GM19351 (cell line): ENCODE measurements at regions not wholly inside any gene's neighbourhood (a gene's known extent, or its start where the extent isn't known, plus 50 kb on each side); places are given as distances from the start of the nearest gene placed in this dataset.
"Not testable (repeated sequence)": the region's sequence is repeated elsewhere in the genome, so short reads cannot be mapped to it uniquely, and the experiment has no call there.

ENCODE experiments used
- ATAC-seq: cut with Tn5 transposase; IDR thresholded peaks from one replicate; pipeline ENCODE4 v1.9.1; 2021; ENCODE audit warnings: mild to moderate bottlenecking, moderate library complexity; ENCODE audit not compliant: unreplicated experiment

DNA sequence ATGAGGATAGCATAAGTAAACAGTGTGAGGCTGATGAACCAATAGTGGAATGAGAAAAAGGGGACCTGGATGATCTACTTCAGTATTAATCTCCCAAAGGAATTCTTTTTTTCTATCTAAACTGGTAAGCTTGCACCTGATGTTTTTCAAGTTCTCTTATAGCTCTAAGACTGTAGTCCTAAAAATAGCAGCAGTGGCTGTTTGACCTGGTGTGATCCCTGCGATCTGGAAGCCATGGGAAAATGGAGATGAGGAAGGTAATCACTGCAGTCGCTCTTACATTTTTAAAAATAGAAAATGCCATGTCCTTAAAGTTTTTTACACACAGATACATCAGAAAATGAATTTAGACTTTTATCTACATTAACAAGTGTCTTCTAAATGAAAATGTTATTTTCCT, 926.4 kb upstream of the SLC35B3 start:
- no peak for ATAC-seq

DNA sequence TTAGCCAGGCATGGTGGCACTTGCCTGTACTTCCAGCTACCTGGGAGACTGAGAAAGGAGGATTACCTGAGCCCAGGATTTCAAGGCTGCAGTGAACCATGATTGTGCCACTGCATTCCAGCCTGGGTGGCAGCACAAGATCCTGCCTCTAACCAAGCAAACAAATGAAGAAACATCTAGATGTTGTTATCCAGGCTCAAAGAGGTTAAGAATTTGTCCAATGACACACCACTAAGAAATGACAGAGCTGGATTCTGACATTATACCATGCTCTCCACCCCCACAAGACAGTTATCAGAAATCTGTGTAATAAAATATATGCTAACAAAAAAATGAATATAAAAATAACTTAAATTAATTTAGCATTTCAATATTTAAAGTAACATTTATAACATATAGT, 925.5 kb upstream of the SLC35B3 start:
- ATAC-seq = no peak

DNA sequence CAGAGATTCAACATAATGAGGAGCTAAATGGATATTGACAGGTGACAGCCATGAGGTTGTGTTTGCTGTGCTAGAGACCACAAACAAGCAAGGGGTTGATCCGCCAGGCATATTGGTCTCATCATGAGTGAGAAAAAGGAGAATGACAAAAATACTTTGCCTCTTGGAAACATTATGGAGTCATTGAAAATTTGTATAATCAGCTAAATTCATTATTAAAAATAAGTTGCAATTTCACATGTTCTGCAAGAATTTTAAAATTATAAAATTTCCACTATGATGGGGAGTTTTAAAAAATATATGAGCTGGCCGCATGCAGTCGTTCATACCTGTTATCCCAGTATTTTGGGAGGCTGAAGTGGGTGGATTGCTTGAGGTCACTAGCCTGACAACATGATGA, 912.3 kb upstream of the SLC35B3 start:
- ATAC-seq = no peak

DNA sequence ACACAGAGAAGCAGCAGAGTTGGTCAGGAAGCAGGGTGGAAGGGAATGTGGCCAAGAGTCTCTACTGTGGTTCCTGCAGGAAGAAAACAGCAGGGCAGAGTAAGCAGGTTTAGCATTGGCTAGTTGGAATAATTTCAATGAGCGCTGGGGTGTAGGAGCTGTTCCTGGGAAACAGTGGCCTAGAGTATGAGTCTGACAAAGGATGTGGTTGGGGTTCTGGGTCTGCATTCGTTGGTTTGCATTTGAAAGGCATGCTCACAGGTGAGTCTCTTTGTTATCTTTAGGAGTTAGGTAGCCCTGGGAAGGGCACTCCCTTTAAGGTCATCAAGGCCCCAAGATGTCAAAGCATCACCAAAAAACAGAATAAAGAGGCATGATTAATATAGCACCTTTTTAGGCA, 911.6 kb upstream of the SLC35B3 start:
- ATAC-seq = no peak

DNA sequence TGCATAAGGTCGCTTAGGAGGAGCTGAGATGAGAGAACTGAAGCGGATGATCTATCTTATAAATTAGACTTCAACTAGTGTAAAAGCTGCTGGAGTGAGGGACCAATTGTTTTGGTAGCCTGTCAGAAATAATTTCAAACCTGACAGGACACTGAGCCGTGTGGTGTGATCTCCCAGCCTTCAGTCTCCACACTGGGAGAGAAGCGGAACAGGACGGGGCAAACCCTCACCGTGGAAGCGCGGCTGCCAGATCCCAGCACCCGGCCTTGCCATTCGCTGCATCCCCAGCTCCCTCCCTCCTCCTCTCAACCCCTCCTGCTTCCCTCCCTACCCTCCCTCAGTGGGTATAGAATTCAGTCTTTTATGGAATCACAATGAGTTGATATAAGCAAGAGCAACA, 900.1 kb upstream of the SLC35B3 start:
- no peak for ATAC-seq

DNA sequence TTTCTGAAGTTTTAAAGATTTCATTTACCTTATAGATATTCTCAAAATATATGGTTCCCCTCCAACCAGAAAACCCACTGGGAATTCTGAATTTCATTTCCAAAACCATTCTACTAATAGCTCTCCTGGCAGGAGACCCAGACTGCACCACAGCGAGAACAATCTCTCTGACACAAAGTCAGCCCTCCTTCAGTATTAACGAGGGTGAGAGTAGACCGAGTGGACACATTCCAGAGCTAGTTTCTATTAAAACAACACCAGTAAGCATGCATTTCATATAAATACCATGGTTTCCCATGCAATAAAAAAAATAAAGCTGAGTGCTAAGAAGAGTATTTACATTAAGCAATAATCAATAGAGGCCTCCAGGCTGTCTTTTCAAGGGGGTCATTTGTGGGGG, 899.6 kb upstream of the SLC35B3 start:
- no peak for ATAC-seq

DNA sequence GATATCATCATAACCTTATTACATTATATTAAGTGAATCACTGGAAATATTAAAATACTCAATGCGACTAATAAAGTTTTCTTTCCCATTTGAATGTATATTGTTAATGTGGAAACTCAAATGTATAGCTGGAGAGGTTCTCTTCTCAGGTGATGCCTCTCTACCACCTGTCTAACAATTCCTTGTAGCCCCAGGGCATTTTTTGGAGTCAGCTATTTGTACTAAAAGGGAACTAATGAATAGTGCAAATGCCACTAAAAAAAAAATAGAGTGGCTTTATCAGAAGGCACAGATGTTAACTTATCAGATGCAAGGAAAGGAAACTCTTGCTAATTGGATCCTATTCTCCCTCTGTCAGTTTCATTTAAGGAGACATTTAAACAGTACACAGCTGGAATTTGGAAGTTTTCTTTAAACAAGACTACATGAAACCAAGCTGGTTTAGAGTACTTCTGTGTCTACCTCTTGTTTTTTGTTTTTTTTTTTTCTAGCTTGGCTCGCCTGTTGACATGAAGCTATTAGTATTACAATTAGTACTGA, 897.0 kb upstream of the SLC35B3 start:
- ATAC-seq = no peak

DNA sequence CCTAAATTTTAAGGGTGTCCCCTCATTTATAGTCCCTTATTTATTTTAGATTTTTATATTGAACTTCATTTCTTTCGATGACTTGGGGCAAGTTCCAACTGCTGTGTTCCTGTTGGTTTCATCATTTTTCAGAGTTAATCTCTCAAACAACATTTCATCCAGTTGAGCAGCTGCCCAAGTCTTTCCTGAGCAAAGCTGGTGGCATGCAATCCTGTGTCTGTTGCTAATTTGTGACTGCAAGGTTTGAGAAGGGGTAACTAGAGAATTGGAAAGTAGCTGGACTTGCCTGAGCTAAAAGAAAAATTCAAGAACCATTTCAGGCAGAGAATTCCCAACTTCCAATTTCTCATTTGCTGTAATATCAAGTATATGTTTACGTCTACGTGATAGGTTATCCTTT, 881.5 kb upstream of the SLC35B3 start:
- no peak for ATAC-seq

DNA sequence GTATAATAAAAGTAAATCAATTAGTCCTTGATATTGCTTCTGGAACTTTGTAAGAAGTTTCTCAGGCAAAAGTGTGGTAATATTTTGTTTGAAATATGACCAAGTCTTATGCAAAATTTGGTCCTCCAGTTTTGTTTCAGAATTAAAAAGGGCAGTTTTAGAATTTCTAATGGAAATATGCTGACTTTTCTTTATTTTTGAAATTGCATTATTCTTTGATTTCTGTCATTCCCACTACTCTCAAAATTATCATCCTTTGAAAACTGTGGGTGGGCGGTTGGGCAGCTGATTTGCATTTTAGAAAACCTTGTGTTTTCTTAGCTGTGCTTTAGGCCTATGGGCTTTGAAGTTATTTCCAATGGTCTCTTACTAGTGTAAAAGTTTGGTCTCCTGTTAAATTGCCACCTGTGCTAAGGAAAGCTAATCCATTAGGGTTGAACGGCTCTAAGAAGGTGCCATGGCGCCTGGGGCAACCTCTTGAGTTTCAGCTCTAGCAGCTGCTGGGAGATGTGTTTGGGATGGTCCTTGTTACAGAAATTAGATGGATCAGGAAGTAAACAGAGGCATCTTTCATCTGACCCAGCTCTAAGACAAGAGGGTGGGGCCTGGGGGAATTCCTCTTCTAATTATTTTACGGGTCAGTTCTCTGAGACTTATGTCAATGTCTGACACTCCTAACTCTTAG, 880.8 kb upstream of the SLC35B3 start:
- no peak for ATAC-seq

DNA sequence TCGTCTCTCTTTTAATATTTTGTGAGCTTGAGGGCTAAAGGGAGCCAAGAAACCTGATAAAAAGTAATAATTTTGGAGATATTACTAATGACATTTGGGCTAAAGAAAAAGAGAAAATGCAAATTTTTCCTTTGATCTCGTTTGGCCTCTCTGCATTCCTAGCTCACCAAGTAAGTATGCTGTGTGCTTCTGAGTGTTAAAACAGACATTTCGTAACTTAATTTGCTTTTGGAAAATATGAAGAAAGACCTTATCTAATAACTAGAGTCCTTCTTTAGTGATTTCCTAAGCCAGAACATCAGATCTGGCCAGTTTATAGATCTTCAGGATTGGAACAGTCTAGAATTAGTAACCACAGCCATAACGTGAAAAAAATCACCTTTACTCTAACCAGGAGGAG, 872.9 kb upstream of the SLC35B3 start:
- no peak for ATAC-seq

DNA sequence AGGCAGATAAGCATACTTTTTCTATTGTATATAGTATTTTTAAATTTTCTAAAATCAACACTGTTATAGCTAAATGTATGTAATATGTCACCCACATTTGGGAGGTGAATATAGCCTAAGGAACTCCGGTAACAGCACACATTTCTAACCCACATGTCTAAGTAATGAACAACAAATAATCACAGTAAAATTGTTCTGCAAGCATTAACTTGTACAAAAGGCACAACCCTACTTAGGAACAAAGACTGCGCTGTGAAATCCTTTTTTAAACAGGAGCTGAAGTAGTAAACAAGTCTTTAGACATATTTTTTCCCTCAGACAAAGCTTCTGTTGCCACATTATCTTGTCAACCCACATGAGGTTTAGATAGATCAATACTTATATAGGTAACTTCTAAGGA, 872.4 kb upstream of the SLC35B3 start:
- ATAC-seq = no peak

DNA sequence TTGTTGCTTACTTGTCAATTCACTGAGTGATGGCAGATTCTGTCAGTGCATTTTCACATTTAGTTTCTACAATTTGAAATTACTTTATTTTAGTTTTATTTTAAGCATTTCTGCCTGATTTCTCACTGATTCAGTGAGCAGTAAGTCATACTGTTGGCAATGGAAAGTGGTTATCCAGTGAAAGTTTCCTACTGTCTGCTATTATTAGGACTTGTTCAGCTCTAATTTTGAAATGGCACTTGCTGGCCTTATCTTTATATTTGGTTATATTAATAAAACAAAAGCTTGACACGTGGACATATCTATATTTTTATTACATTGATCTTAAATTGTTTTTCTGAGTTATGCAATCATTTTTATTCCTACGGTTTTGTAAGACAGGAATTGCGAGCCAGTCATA, 871.8 kb upstream of the SLC35B3 start:
- no peak for ATAC-seq

DNA sequence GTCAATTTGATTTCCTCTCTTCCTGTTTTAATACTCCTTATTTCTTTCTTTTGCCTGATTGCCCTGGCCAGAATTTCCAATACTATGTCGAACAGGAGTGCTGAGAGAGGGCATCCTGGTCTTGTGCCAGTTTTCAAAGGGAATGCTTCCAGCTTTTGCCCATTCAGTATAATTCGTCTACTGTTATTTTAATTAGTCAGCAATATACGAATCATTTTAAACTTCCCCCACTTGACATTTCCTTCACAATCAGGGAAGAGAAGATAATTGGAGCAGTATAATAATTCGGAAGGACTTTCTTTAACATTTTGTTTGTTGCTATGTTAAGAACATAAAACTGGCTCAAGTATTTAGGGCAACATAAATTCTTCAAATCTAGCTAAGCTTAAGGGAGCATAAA, 860.3 kb upstream of the SLC35B3 start:
- no peak for ATAC-seq

DNA sequence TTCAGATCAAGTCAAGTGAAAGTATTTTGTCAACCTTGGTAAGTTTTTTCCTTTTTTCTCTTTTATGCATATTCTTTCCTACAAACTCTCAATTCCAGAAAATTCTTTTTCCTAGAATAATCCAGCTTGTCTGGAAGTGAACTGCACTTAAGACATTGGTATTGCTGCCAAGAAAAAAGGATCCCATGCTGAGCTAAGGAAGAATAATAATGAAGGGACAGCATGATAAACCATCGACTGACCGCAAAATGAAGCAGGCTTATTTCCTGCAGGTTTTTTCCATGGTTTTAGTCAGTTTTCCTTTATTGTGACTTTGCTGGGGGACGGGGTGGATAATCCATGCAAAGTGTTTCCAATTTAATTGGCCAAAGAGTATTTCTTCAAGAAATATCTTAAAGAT, 857.6 kb upstream of the SLC35B3 start:
- no peak for ATAC-seq

DNA sequence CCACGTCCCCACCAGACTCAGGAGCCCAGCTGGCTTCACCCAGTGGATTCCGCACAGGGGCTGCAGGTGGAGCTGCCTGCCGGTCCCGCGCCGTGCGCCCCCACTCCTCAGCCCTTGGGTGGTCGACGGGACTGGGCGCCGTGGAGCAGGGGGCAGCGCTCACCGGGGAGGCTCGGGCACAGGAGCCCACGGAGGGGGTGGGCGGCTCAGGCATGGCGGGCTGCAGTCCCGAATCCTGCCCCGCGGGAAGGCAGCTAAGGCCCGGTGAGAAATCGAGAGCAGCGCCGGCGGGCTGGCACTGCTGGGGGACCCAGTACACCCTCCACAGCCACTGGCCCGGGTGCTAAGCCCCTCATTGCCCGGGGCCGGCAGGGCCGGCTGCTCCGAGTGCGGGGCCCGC, 855.0 kb upstream of the SLC35B3 start:
- not testable (repeated sequence) for ATAC-seq

DNA sequence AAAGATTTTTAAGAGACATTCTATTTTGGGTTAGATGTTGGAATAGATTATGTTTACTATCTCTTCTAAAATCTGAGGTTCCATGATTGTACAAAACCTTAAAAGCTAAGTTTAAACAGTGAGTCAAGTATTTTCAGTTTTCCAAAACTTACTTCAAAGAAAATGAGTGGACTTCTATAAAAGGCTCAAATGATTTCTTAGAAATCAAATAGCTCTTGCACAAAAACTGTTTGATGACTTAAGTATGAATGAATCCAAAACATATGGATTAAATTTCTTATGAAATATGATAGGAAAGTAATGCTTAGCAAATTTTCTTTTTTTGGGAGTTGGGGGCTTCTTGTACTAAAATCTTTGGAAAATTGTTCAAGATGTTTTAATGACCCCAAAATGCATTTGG, 837.3 kb upstream of the SLC35B3 start:
- ATAC-seq = no peak

DNA sequence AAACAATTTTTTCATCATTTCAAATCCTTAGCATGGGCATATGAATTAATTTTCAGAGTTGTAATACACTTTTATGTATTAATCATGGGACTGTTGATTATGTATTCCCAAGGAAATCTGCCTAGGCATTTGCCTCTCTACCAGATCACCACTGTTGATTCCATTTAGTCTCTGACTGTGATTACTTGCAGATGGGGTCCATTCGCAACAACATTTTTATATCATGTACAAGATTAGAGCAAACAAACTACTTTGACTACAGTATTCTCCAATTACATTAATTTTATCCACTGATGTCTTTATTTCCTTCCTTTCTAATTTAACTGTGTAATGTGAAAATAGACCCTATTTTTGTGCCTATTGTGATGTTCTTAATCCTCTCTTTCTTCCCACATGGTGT, 831.4 kb upstream of the SLC35B3 start:
- ATAC-seq = no peak

DNA sequence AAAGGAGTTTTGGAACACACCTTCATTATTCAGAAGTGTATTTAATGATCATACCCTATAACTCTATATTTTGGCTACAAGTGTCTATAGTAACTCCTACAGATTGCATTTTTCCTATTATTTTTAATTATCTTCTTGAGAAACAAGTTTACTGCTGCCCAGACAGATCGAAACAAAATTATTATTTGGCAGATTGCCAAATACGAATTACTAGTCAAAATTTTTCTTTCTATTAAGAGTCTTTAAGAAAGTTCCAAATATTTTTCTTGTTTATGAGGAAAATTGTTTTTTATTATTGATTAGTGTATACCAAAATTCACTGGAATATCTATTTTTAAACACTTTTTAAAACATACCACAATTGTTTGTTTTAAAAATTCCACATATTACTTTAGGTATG, 821.9 kb upstream of the SLC35B3 start:
- ATAC-seq = no peak

DNA sequence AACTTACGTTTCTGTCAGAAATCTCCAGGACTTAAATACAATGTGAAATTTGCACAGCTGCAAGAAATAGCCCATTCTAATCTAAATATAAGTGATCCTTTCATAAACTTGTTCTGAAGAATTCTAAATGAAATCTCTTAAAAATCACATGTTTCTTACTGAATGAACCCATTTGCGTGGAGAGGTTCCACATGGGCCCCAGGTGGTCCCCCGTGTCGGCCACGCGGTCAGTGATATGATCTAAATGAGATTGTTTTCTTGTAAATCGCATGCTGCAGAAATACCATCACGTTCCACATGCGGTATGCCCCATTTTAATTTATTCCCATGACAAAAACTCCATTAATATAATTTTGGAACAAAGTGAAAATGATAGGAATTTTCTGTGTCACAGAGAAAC, 818.9 kb upstream of the SLC35B3 start:
- ATAC-seq = no peak

DNA sequence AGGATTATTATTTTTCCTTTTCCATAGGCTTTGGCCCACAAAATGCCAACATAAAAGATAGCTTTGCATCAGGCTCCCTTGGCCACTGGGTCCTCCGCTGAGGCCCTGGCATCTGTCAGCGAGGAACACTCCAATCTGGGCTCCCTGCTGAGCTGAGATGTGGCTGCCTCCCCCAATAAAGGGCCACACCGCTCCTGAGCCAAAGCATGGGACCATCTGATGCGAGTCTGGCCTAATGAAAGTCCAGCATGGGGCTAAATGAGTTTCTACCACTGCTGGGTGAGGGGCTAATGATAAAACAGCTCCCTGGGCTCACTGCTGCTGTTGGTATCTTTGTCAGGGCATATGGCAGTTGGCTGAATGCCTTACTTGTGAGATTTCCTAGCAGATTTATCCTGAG, 817.5 kb upstream of the SLC35B3 start:
- ATAC-seq = no peak

DNA sequence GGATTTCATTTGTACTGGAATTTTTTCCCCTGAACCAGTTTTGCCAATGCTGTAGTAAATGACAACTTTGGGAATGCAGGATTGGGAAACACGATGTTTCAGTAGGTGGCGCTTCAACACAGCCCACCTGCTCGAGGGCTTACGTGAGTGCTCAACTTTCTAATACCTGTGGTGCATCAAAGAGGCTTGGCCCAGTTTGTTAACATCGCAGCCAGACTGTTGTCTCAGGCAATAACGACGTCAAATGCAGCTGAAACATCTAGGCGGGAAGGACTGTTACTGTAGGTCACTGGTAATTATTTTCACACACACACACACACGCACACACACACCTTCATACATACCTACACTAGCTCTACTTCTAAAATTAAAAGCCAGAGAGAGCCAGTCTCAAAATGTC, 815.5 kb upstream of the SLC35B3 start:
- no peak for ATAC-seq

DNA sequence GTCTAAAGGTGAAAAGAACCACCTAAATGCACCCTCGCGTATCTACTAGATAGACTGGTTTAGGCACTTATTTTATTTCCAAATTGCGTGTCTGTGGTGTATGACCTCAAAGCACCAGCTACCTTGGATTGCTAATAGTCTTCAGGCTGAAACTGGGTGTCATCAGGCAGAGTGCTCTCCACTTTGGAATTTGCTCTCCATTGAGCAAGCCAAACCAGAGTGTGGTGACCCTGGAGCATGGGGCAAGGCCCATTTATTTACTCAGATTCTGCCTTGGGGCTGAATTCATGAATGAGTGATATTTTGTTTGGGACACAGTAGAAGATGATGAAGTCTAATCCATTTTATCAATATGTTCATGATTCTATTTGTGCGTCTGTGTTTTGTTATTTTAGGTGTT, 812.8 kb upstream of the SLC35B3 start:
- ATAC-seq = no peak

DNA sequence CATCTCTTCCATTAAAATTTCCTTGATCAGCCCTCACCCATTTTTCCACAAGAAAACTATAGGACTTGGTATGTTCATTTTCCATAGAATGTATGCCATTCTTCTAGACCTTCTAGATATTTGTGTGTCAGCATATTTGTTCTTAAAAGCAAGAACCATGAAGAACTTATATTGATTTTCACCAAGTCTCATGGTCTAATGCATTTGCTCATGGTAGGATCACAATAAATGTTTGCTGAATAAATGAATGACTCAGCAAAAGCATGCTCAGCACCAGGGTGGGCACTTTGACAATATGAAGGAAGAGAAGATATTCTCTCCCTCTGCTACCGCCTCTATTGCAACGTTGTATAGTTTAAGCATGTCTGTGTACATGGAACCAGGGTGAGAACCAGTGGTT, 805.5 kb upstream of the SLC35B3 start:
- no peak for ATAC-seq
